UCSD-AML1 (cell line): ENCODE measurements at regions not wholly inside any gene's neighbourhood (a gene's known extent, or its start where the extent isn't known, plus 50 kb on each side); places are given as distances from the start of the nearest gene placed in this dataset.

ENCODE experiments used
- DNase-seq: peaks from one replicate; lab custom pipeline; 2025; ENCODE audit not compliant: unreplicated experiment; lab: John Stamatoyannopoulos, UW

DNA sequence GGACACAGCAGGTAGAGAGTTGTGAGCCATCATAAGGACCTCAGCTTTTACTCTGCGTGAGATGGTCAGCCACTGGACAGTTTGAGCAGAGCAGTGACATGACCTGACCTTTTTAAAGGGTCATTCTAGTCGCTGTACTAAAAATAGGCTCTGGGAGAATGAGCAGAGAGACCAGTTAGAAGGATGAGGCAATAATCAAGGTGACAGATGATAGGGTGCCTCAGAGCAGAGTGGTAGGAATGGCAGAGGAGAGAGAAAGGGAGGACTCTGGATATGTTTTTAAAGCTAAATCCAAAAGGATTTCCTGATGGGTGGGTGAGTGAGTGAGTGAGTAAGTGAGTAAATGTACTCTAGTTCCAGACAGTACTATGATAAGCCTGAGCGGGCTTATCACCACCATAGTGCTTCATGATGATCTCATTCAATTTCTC is 83.6 kb upstream of the ARHGAP5 start:
- no peak for DNase-seq

DNA sequence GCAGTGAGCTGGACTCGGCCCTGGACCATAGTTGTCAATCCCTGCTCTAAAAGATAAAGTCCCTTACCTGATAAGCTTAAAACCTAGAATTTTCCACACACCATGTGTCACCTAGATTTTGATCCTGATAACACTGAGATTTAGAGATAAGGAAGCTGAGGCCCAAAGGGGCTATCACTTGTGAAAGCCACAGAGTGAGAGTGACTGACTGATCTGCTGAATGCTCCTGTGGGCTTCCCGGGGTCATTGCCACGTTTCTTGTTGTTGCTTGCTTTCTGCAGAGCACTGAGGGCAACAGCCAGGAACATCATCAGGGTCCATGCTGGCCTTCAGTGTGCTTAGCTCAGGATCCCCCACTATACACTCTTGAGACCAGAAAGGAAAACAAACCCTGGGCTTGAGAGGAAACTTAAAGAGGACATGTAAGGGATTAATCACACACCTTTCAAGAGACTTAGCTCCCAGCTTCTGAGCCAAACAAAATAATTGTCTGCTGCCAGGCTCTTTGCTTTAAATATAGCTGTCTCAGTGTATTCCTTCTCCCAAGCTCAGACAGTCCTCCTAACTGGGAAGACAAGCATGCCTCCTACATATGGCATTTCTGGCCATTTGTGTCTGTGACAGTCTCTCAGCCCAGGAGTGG is 82.6 kb upstream of the ARHGAP5 start:
- DNase-seq = no peak

DNA sequence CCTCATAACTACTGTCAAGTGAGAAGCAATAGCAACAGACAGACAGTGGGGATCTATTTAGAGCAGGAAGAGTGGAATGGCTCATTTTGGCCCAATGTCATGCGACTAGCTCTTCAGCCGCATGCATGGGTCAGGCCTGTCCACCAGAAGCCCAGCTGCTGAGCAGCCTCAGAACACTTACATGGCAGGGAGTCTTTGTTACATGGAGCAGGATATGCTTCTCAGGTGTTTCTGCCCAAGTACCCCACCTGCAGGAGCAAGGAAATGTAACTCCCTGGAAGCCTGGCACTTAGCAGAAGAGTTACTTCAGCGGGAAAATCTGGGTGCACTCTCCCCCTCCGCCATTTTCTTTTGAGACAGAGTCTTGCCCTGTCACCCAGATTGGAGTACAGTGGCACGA is 73.5 kb upstream of the ARHGAP5 start:
- DNase-seq = no peak

DNA sequence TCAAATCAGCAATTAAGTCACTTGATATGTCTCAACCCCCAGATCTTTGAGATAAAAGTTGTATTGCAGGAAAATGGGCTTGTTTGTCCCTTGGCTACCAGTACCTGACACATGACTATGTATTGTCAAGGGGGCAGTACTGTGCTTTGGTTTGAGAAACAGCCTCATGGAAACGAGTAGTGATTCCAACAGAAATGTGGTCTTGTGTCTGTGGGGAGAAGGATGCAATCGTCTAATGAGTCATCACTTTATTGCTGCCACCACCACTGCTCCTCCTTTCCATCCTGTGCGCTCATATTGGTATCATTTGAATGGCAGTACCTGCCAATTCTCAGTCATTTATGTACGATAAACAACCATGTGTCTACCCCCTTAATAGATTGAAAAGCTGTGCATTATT is 72.8 kb upstream of the ARHGAP5 start:
- DNase-seq = no peak

DNA sequence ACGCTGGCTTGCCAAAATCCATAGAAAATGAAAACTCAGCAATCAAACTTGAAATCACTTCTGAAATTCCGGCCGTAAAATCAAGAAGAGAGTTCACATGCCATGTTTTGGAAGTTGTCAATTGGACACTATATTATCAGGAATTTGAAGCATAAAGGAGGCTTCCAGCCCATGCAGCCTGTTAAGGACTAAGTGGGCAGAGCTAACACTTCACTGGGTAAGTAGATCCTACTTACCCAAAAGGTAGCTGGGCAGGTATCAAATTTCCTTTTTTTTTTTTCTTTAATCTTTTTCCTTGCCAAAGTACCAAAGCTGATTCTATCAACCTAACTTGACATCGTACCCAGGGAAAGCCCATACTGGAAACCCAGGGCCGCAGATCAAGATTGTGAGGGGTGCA is 71.5 kb upstream of the ARHGAP5 start:
- no peak for DNase-seq

DNA sequence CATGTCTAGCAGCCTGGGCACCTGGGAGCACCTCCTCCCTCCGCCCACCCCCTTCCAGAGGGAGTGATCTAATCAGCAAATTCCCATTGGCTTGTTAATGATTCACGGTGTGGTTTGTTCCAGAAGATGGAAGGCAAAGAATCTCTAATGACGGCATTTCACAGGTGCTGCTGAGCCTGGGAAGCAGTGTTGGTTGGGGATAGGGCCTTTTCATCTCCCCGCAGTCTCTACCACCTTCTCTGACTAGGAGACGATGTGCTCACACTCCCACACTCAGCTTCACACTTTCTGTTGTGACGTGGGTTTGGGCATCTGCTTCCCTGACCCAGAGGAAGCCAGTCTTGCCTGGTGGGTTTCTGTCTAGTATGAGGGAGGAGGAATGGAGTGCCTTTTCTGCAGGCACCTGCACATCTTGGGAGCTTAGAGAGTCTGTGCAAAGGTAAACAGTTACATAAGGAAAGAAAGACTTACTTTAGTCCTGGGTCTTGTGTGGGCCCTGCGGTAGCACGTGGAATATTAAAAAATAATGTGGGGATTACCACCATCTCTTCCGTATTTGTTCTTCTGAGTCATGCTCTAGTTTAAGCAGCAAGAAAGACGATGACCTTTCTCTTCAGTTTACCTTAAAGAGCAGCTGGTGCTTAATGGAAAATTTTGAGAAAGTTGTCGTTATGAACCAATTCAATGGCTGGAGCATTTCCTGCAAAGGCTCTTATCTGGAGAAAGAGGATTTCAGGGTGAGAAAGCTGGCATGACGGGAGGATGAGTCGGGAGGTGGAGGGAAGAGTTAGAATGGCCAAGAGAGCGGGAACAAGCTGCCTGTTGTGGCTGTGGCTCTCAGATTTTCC is 70.6 kb upstream of the ARHGAP5 start:
- no peak for DNase-seq

DNA sequence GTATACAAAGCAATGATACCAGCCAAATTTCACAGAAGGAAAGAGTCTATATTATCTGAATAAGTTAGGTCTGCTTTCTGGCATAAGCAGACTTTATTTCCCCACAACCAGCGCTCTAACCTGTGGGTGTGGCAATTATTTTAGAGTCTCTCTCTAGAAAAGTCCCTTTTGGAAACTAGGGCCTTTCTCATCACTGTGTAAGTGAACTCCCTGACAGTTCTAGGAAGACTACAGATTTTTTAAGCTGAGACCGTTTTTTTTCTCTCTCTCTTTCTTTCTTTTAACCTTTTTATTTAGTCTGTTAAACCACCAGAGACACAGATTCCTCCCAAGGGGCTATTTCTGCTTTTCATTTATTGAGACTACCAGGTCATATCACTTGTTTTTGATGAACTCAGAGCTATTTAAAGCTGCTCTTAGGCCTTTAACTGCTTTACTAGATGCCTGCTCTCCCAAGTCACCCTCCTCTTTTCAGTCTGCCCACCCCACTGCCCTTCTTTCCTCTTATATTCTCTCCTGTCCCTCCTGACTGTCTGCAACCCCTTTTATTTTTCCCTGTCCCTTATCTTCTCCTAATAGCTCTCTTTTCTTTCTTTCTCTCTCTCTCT is 69.2 kb upstream of the ARHGAP5 start:
- DNase-seq = no peak

DNA sequence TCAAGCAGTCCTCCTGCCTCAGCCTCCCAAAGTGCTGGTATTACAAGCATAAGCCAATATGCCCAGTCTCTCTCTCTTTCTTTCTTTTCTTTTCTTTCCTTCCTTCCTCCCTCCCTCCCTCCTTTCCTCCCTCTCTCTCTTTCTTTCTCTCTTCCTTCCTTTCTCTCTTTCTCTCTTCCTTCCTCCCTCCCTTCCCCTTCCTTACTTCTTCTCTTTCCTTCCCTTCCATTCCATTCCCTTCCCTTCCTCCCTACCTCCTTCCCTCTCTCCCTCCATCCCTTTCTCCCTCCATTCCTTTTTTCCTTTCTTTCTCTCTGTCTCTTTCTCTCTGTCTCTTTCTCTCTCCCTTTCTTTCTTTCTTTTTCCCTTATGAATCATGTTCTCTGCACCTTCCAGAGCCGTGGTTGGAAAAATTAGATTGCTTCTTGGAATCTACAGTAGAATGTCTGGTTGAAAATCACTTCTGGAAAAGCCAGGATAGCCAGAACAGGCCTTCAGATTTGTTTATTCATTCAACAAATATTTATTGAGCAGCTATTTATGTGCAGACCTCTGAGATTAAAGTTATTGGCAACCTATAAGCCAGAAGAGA is 68.4 kb upstream of the ARHGAP5 start:
- DNase-seq = no peak

DNA sequence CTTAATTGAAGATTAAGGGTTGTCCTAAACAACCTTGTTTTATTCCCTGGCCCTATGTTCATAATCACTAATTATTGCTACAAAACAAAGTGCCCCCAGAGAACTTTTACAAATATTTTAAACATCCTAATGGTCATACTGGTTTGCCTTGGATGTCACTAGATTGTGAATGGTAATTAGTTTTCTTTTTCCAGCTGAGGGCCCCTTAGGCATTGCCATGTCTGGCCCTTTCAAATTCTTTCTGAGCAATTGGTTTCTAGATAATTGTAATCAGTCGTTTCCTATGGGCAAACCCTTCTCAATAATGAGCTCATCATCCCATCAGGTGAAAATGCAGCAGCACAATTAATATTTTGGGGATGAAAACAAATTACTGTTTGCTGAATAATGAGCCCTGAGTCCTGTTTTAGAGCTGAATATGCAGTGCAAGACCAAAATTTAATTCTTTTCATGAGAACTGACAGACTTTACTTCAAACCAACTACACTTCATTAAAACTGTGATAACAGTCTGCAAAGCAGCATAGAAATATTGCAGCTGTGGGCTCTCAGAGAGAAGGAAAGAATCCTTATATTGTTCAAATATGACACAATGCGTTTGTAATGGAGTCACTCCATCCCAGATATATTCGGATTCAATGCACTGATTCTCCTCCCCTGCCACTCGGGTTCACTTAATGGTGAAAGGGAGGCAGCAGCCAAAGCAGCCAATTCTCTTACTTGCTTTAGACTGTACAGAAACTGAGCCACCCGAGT is 67.7 kb upstream of the ARHGAP5 start:
- DNase-seq = no peak

DNA sequence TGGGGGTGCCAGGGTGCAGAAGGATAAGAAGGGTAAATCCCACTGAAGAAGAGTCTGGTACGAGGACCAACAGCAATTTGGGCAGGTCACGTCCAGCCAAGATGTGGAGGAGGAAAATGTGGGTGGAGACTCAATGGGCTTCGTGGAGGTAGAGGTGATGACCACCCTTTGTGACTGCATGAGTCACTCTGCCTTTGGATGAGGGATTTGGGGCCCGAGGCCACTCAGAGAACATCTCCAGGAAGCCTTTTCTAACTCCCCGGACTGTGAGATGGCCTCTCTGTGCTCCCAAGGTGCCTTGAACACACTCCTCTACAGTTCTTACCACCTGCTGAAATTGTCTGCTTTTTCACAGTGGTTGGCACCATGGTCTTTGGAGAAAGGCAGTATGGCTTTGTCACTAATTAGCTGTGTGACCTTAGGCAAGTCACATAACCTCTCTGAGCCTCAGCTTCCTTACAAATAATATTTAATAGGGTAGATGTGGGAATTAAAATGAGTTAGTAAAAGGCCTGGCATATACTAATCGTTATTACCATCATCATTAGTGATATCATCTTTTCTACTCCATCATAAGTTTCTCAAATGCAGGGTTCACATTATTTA is 67.0 kb upstream of the ARHGAP5 start:
- DNase-seq = no peak

DNA sequence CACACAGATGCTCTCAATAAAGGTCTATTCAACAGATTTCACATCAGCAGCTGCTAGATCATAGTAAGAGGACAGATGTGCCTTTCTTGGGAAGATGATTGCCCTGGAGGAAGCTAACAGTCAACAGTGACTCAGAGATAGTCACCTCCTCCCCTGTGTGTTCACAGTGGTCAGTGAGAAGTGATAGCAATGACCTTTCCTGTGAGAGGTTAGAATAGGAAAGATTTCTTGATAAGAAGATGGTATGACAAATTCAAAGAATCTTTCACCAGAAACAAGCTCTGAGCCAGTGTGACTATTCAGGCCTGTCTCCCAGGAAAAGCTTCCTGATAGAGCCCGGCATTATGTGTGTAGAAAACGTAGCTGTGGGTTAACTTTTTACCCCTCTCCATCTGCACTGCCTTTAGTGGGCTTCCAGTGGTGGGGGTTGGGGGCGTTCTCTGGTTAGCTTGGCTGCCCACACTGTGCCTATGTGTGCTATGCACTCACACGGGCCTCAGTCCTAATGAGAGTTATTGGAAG is 66.4 kb upstream of the ARHGAP5 start:
- DNase-seq = no peak

DNA sequence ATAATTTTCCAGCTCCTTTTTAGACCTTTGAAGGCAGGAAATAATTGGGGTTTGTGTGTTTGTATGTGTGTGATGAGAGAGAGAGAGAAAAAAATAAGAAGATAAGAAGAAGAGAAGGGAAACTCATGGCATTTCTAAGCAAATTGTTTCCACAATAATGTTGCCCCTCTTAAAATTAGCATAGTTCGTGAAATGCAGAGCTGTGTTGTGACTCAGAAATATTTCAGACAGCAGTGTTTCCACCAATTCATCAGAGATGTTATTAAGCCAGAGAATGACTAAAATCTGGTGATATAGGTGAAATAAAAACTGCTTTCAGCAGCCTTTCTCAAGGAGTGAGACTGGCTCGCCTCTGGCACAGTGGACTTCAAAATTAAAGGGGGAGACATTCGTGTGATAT is 65.9 kb upstream of the ARHGAP5 start:
- DNase-seq = no peak

DNA sequence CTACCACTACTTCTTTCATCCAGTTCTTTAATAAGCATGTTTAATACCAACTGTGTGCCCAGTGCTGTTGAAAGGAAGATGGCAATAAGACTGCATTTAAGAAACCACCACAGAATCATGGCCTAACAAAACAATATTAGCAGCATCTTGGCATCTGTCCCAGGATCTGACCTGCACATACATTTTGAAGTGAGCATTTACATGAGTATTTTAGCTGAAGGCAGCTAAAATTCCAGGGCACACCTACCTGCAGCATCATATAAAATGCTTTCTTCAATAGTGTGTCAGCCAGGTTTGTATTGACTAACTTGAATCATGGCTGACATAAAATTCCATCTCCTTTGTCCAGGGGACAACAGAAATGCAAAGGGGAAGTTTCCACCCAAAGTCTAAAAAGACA is 65.0 kb upstream of the ARHGAP5 start:
- DNase-seq = no peak

DNA sequence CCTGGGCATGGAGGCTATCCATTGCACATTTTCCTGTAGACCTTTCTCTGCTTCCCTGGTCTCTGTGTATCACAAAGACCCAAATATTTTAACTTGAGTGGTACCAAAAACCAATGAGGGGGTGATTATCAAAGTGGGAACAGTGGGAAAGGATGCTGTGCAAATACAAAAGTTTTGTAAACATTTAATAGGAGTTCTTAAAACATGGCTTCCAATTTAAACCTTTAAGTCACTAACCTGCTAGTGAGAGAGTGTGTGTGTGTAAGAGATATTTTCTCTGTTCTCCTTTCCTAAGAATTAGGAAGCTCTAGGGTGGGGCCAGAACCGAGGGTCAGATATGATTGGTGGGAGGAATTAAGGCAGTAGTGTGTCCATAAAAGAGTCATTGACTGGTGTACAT is 64.5 kb upstream of the ARHGAP5 start:
- DNase-seq = no peak

DNA sequence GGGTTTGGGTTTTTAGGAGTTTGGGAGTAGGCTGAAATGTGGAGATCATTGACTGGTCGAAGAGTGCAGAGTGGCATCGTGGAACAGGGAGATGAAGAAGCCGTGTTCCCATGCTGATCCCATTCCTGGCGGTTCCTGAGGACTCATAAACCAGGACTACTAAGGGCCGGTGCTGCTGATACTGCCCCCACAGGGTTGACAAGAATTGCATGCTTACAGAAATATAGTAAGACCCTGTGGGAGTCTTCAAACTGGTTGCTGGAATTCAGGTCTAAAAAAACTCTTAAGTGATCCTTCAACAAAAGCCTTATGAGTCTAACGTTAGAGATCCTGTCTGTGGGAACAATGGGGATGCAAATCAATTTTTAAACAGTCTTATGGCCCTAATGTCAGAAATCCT is 64.0 kb upstream of the ARHGAP5 start:
- DNase-seq = no peak

DNA sequence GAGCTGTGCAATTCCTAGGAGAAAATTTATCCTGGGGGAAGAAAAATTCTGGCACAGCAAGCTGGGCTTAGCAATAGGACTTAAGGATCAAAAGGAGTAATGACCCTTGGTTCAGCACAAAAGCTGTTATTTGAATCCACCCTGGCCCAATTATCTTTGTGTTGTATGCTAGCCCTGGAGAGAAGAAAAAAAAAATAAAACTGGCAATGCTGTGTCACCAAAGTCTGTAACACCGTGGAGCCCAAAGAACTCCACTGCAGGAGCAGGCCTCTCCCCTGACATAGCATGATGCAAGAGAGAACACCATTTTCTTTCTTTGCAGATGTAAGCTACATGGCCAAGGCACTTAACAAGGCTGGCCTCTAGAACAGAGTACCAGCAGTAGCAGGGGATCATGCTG is 63.0 kb upstream of the ARHGAP5 start:
- DNase-seq = no peak

DNA sequence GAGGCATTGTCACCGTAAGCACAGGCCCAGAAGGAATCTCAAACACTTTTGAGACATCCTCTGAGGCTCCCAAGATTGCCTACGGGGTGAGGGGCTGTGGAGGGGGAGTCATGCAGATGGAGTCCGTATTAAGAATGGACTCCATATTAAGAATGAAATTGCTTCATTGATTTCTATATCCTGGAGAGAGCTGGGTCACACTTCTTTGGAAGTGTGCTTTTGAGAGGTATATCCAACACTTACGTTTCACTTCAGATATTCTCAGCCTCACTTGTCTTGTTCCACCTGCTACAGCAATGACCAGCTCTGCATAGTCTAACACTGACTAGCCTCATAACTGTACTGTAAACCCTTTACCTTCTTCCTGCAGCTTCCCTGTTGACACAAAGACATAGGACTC is 62.6 kb upstream of the ARHGAP5 start:
- DNase-seq = no peak

DNA sequence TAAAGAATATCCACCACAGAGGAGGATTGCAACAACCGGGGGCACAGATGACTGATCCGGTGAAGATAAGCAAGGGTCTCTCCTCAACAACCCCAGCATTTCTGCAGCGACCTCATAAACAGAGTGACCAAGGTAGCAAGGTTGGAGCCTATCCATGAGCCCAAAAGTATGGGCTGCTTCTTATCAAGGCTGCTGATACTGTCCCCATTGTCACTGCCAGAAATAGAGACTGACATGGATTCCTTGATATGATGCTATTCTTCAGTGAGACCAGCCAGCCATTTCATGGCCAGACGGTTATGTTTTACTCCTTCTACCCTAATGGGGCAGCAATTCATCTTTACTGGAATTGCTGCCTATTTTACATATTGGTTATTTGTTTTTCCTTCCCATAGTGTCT is 61.9 kb upstream of the ARHGAP5 start:
- no peak for DNase-seq

DNA sequence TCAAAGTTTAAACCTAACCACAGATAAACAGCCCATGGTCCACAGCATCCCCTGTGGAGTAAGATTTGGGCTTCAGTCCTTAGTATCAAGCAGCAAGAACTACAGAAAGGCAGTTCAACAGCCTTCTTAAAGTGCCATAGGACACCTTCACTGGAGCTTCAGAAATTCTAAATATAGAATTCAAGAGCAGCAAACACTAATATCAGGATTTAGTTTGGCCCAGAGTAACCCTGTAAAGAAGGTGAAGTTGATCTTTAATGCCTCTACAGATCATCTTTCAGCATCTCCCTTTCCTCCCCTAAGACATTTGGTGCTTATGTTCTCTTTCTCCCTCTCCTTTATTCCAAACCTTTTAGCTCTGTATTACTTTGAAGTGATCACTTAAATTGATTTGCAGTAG is 59.5 kb upstream of the ARHGAP5 start:
- DNase-seq = no peak

DNA sequence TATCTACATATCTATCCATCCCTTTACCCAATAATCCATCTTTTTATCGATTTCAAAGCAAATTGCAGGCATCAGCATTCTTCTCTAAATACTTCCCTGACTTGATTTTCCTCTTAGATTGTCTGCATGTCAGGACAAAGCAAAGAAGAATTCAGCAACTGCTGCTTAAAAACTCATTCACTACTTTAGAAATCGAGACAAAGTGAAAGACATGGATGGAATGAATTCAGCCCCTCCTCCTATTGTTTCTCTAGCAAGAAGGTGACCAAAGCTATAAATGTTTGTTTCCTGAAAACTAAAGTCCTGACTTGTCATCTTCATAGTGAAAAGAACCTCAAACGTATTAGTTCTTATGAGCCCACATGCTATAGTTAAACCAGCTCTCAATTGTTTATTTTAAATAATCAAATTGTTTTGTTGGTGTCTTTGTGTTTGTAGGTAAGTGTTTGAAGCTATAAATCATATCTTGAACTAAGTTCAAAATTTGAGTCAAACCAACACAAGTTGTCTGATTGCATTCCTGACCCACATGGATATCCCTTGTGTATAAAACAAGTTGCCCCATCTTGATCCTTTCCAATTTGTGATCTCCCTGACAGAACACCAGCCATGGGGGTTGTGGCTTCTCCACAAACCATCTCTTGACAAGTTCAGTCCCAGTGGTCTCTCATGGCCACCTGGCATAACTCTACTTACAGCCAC is 58.6 kb upstream of the ARHGAP5 start:
- no peak for DNase-seq
